ENCODE measurements at regions not wholly inside any gene's neighbourhood (a gene's known extent, or its start where the extent isn't known, plus 50 kb on each side); places are given as distances from the start of the nearest gene placed in this dataset.
A peak's percentile ranks its signal among the peaks of the same experiment; 100 is the strongest.

- intact Hi-C loops (cut with DNase I), result no loop called here
- no peak for DNase-seq
These were observed 94.6 kb upstream of the FAM47C start for GRCh38 chrX:36913551-36913950.

GRCh38 chrX:36916941-36917340 lies 91.2 kb upstream of the FAM47C start:
- intact Hi-C loops (cut with DNase I), result no loop called here
- no peak for DNase-seq

GRCh38 chrX:36927712-36928111 lies 80.5 kb upstream of the FAM47C start:
- intact Hi-C loops (cut with DNase I), result no loop called here
- no peak for DNase-seq

DNA sequence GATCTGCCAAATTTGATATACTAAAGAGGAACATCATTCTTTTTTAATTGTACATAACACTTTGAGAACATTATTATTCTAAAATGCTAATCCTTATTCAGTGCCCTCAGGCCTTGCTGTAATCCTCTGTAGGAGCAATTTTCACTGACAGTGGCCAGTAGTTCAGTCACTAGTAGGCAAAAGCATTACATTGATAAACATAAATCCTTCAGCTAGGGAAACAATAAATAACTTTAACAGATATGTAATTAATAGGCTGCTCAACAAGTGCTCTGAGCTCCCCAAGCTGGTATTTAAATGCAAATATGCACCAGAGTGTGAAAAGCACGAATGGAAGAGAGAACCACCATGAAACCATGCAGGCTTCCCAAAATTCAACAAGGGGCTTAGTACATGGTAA lies 77.7 kb upstream of the FAM47C start:
- no peak for DNase-seq
- intact Hi-C loops (cut with DNase I), result no loop called here

DNA sequence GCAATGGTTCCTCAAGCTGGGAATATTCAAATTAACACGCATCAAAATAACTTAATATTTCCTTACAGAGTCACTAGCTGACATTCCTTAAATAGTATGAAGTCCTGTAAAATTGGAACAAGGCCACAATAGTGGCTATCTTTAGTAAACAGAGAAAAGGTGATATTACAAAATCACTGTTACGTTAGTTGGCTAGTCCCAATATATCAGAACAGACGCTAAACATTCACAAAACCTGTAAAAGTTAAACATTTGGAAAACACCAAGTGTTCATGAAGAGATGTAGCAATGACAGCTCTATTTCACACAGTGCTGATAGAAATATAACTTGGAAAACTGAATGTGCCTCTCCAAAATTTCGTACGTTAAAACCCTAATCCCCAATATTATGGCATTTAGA lies 61.0 kb upstream of the FAM47C start:
- DNase-seq, result no peak
- intact Hi-C loops (cut with DNase I), result no loop called here

DNA sequence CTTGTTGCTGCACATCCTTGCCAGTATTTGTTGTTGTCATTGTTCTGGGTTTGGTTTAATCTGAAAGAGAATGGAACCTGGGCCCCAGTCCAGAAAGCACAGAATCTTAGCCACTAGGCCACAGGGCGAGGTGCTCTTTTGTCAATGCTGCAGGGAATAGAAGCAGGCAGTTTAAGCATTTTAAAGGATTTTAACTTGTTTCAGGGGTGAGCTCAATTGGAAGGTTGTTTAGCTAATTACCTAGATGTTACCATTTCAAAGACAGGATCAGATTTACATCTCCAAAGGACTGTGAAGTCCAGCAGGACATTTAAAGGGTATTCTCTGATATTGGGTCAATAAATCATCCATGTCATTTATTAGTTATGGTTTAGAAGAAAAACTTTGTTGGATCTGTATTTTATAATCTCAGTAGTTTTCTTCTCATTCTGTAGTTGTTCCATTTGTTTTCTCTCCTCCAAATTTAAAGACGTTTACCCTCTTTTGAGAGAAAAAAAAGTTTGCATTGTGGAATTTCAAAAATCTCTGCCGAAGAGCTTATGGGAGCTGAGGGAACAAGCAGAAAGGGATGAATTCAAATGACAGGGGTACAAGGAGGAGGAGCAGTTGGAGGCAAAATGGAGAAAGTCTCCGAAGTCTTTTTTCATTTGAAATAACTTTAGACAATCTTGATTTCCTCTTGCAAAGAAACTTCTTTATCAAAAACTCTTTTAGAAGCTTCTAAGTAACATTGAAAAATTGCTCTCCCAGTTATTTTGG lies 57.5 kb upstream of the FAM47C start:
- DNase-seq, result no peak
- intact Hi-C loops (cut with DNase I), result no loop called here

- DNase-seq, result peak in 3 of 10 donors; percentile 78 to 84 (median 79)
- intact Hi-C loops (cut with DNase I), result no loop called here
These were observed 50.5 kb upstream of the FAM47C start for GRCh38 chrX:36957425-36958328.

Data from posterior cingulate gyrus (tissue), 11 donors.